ENCODE measurements at regions not wholly inside any gene's neighbourhood (a gene's known extent, or its start where the extent isn't known, plus 50 kb on each side); places are given as distances from the start of the nearest gene placed in this dataset.
"Not testable (repeated sequence)": the region's sequence is repeated elsewhere in the genome, so short reads cannot be mapped to it uniquely, and the experiment has no call there.

DNA sequence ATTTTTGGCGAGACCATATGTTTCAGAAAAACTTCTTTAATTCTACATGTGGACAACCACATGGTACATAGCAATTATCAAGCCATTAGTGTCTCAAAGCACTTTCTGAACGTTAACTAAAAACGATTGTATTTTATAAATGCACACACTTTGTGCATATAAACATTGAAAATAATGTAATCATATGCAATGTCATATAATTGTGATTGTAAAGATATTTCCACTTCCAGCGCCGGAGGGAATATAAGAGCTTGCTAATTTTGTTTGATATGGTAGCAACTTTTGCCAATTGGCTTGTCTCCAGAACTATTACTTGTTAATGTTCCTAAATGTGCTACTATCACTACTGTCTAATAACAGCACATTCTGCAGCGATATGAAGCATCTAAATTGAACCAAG lies 162.3 kb upstream of the SMIM31 start:
- no peak for DNase-seq
- TF ChIP-seq GATA1 (IDR thresholded peaks at IDR 0.05; ENCODE audit: low read depth, low read length) = no peak
- no peak for TF ChIP-seq POLR2A (IDR thresholded peaks at IDR 0.05; ENCODE audit: low read length)

- TF ChIP-seq GATA1 (IDR thresholded peaks at IDR 0.05; ENCODE audit: low read depth, low read length) (no peak), POLR2A (IDR thresholded peaks at IDR 0.05; ENCODE audit: low read length) (no peak)
- DNase-seq = no peak
Measured at GRCh38 chr4:164595751-164596150, 158.2 kb upstream of the SMIM31 start.

DNA sequence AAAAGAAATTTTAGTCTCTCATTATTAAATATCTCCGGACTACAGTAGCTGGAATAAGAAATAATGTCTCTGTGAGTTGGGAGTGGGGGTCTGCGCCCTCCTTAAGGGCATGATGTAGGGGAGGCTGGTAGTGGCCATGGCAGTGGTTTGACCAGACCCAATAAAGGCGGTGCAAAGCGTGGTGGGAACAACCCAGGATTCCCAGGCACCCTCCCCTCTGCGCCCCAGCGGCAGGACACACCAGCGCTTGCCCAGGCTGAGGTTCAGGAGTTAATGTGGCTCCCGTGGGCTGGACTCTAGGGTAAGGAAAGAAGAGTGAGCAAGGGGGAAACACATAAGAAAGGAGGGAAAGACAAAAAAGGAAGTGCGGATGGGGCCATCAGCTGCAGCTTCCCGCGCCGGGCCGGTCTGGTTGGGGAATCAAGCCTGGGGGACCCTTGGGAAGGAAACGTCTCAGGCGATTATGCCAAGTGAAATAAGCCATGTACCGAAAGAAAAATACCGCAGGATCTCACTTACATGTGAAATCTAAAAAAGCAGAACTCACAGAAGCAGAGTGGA lies 157.5 kb upstream of the SMIM31 start:
- TF ChIP-seq POLR2A (IDR thresholded peaks at IDR 0.05; ENCODE audit: low read length) (no peak), GATA1 (IDR thresholded peaks at IDR 0.05; ENCODE audit: low read depth, low read length) (no peak)
- DNase-seq = no peak

- no peak for DNase-seq
Measured at GRCh38 chr4:164596927-164597326, 157.0 kb upstream of the SMIM31 start.

GRCh38 chr4:164601653-164602052 lies 152.3 kb upstream of the SMIM31 start:
- TF ChIP-seq POLR2A (IDR thresholded peaks at IDR 0.05; ENCODE audit: low read length) = no peak
- TF ChIP-seq GATA1 (IDR thresholded peaks at IDR 0.05; ENCODE audit: low read depth, low read length) = no peak
- no peak for DNase-seq

More at GRCh38 chr4:164596927-164597326, 157.0 kb upstream of the SMIM31 start:
- TF ChIP-seq GATA1 (IDR thresholded peaks at IDR 0.05; ENCODE audit: low read depth, low read length) (no peak), POLR2A (IDR thresholded peaks at IDR 0.05; ENCODE audit: low read length) (no peak)

DNA sequence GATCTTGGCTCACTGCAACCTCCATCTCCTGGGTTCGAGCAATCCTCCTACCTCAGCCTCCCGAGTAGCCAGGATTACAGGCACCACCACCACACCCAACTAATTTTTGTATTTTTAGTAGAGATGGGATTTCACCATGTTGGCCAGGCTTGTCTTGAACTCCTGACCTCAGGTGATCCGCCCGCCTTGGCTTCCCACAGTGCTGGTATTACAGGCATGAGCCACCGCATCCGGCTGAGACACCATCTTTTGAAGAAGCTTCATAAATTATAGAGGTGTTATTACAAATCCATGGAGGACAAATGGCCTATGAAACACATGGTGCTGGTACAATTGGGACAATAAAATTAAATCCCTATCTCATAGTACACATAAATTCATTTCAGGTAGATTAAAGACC lies 148.1 kb upstream of the SMIM31 start:
- not testable (repeated sequence) for DNase-seq

DNA sequence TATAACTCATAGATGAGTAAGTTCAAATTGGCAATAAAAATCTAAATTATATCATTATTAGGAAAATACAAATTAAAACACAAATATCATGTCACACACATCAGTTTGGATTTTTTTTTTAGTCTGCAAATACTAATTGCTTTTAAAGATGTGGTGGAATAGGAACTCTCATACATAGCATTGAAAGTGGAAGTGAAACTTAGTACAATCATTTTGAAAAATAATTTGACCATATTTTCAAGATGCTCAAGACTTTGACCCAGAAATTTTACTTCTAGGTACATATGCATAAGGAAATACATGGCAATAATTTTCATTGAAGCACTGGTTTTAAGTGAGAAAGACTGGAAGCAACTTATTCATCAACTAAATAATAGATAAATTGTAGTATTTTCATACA lies 147.5 kb upstream of the SMIM31 start:
- TF ChIP-seq POLR2A (IDR thresholded peaks at IDR 0.05; ENCODE audit: low read length) (no peak), GATA1 (IDR thresholded peaks at IDR 0.05; ENCODE audit: low read depth, low read length) (no peak)

GRCh38 chr4:164613256-164613655 lies 140.7 kb upstream of the SMIM31 start:
- no peak for DNase-seq
- TF ChIP-seq POLR2A (IDR thresholded peaks at IDR 0.05; ENCODE audit: low read length) = no peak

More for the DNA sequence above, 147.5 kb upstream of the SMIM31 start:
- no peak for DNase-seq

GRCh38 chr4:164613792-164614191 lies 140.1 kb upstream of the SMIM31 start:
- TF ChIP-seq GATA1 (IDR thresholded peaks at IDR 0.05; ENCODE audit: low read depth, low read length) = no peak
- TF ChIP-seq POLR2A (IDR thresholded peaks at IDR 0.05; ENCODE audit: low read length) = no peak
- no peak for DNase-seq

DNA sequence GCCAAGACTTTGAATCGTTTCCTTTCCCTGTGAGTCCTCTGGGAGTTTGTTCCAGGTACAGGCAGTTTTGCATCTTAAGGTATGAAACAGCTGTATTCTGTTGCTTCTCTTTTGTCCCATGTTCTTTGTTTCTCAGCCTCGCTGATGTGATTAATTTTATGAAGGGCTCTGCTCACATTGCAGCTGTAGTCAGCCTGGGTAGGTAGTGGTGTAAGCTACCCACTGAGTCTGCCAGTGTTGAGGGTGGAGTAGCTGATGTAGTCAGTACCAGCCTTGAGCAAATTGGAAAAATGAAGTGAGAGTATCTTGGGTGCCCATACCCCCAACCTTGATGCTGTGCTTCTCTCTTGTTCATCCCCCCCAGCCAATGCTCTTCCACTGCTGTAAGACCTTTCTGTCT lies 139.6 kb upstream of the SMIM31 start:
- no peak for DNase-seq
- no peak for TF ChIP-seq POLR2A (IDR thresholded peaks at IDR 0.05; ENCODE audit: low read length)
- no peak for TF ChIP-seq GATA1 (IDR thresholded peaks at IDR 0.05; ENCODE audit: low read depth, low read length)

DNA sequence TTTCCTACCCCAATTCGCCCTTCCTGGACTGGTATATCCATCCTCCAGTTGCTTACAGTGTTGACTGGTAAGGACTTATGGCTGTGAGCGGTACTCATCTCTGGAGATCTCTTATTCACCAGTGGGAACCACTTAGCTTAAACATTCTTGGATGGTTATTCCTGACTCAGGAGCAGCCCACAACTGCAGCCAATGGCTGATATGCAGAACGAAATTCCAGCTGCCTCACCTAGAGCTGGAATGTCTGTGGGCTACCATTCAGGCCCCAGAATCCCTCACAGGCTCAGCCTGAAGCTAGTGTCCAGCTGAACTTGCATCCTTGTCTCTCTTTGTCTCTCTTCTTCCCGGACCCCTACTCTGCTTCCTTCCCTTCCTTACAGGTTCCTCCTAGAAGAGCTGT lies 138.9 kb upstream of the SMIM31 start:
- no peak for TF ChIP-seq POLR2A (IDR thresholded peaks at IDR 0.05; ENCODE audit: low read length)
- no peak for TF ChIP-seq GATA1 (IDR thresholded peaks at IDR 0.05; ENCODE audit: low read depth, low read length)
- no peak for DNase-seq

GRCh38 chr4:164615964-164616363 lies 138.0 kb upstream of the SMIM31 start:
- TF ChIP-seq GATA1 (IDR thresholded peaks at IDR 0.05; ENCODE audit: low read depth, low read length) (no peak), POLR2A (IDR thresholded peaks at IDR 0.05; ENCODE audit: low read length) (no peak)
- no peak for DNase-seq

DNA sequence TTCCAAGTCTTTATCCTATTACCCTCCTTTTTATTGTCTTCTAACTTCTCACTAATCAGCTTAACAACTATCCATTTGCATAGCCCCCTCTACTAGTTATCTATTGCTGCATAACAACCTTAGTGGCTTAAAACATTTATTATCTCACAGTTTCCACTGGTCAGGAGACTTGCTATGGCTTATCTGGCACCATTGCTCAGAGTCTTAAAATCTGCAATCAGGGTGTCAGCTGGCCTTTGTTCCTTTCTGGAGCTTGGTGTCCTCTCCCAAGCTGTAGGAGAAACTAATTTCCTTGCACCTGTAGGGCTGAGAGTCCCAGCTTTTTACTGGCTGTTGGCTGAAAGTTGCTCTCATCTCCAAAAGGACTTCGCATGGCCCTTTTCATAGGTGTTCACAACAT lies 137.0 kb upstream of the SMIM31 start:
- TF ChIP-seq GATA1 (IDR thresholded peaks at IDR 0.05; ENCODE audit: low read depth, low read length) = no peak
- TF ChIP-seq POLR2A (IDR thresholded peaks at IDR 0.05; ENCODE audit: low read length) = no peak

DNA sequence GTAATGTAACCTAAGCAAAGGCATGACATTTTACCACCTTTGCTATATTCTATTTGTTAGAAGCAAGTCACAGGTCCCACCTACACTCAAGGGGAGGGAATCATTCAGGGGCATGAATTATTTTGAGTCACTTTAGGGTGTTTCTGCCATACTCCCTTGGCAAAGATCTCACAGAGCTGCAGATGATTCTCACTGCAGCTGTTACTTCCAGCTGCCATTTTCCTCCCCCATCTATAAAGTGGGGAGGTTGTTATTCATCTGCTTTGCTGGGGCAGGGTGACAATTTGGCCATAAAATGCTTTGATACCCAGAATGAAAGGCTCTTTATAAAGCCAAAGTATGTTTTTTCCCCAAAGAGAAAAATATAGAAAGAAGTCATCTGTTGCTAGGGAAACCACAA lies 136.5 kb upstream of the SMIM31 start:
- no peak for TF ChIP-seq POLR2A (IDR thresholded peaks at IDR 0.05; ENCODE audit: low read length)
- TF ChIP-seq GATA1 (IDR thresholded peaks at IDR 0.05; ENCODE audit: low read depth, low read length) = no peak
- DNase-seq = no peak

More for the DNA sequence above, 137.0 kb upstream of the SMIM31 start:
- DNase-seq = peak in 1 of 2 experiments; percentile 3

- TF ChIP-seq GATA1 (IDR thresholded peaks at IDR 0.05; ENCODE audit: low read depth, low read length) (no peak), POLR2A (IDR thresholded peaks at IDR 0.05; ENCODE audit: low read length) (no peak)
- no peak for DNase-seq
Measured at GRCh38 chr4:164617911-164618310, 136.0 kb upstream of the SMIM31 start.

Measured in erythroblast (primary cell).